CD4-positive, alpha-beta T cell treated with Interferon alpha-2 for 1 hour (primary cell): ENCODE measurements at regions not wholly inside any gene's neighbourhood (a gene's known extent, or its start where the extent isn't known, plus 50 kb on each side); places are given as distances from the start of the nearest gene placed in this dataset.
A peak's percentile ranks its signal among the peaks of the same experiment; 100 is the strongest.

Source experiments
- DNase-seq, 2 donors: peaks; one replicate each; pipeline ENCODE4 v3.0.0-alpha.2; 2020 to 2022

DNA sequence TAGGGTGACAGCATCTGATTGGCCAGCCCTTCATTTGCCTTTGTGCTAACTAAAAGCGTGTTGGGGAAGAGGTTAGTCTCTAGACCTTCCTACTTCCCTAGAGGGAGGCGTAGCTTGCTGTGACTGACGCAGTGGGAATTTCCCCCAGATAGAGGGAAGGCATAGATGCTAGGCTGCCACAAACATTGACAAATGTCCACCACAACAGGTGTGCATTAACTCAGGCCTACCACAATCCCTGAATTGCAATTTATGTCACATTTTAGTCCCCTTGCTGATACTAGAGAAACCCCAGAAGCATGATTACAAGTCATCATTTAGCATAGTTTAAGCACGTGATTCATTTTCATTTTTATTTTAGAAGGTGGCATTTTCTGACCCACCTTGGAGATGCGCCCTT is 76.3 kb upstream of the WSB1 start:
- peak; percentile 29 to 77 for DNase-seq

DNA sequence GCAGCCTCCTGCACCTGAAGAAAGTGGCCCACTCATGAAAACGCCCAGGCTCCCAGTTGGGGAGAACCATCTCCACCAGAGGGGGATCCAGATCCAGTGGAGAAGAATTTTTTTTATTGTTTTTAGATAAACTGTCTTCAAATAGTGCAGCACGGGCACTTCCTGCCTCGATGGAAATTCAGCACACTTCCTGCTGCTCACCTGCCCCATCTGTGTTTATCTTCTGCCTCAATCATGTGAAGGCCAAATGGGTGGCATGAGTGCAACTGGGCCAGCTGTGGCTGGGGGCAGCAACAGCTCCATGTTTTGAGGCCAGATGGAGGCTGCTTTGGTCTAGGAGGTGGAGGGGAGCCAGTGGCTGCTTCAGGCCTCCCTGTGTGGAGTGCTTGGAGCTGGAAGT is 75.9 kb upstream of the WSB1 start:
- DNase-seq, result no peak

DNA sequence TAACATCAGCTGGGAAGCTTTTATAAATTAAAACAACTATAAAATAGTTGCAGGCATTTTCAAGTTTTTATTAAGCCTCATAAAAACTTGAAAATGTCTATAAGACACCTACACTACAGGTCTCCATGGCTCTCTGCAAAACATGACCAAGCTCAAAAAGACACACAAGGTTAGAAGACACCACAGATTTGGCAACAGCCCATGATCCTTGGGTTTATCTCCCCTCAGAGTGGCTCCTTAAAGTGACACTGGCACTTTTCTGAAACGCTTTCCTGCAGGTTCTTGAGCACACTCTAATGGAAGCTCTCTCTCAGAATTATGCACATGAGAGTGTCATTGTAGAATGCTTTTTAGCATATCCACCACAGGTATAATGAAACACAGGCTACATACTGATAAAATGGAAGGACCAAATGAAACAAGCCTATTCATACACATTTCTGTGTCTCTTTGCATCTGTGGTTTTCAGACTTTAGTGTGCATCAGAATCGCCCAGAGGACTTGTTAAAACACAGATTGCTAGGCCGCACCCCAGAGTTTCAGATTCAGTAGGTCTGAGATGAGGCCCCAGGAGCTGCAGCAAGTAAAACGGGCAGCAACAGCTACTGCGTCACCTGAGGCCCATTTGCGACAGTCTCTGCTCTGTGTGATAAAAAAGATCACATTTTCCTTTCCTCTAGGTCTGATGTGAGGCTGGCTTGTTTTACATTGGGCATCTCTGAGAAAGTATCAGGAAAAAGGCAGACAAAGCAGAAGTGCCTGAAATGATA is 75.0 kb upstream of the WSB1 start:
- no peak for DNase-seq

DNA sequence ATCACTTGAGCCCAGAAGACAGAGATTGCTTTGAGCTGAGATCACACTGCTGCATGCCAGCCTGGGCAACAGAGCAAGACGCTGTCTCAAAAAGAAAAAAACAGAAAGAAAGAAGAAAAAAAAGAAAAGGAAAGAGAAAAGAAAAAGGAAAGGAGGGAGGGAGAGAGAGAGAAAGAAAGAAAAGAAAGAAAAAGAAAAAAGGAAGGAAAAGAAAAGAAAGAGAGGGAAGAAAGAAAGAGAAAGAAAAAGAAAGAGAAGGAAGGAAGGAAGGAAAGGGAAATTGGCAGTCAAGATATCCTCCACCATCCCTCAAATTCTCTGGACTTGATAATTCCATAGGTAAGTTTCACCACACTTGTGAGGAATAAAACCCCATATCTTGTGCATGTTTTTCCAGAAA is 71.4 kb upstream of the WSB1 start:
- no peak for DNase-seq

DNA sequence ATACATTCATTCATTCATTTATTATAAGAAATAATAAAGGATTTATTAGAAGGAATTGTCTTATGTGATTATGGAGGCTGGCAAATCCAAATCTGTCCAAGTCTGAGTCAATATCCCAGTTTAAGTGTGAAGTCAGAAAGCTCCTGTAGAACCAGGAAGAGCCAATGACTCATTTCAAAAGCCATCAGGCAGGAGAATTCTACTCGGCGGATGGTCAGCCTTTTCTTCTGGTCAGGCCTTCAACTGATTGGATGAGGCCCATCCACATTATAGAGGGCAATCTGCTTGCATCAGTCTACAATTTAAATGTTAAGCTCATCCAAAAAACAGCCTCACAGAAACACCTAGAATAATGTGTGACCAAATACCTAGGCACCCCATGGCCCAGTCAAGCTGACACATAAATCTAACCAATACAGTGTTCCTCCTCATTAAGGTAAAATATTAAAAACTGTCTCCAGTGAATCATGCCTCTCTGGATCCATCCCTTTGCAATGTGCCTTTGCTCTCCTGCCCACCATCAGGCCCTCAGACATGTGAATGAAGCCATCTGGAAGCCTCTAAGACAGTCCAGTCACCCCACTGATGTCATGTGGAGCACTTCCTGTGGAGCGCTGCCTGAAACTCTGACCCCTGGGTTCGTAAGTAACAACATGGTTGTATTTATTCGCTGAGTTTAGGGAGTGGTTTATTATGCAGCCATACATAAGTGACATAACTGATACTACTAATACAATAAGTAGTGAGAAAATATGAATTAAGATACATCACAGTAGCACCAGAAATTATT is 69.2 kb upstream of the WSB1 start:
- no peak for DNase-seq

DNA sequence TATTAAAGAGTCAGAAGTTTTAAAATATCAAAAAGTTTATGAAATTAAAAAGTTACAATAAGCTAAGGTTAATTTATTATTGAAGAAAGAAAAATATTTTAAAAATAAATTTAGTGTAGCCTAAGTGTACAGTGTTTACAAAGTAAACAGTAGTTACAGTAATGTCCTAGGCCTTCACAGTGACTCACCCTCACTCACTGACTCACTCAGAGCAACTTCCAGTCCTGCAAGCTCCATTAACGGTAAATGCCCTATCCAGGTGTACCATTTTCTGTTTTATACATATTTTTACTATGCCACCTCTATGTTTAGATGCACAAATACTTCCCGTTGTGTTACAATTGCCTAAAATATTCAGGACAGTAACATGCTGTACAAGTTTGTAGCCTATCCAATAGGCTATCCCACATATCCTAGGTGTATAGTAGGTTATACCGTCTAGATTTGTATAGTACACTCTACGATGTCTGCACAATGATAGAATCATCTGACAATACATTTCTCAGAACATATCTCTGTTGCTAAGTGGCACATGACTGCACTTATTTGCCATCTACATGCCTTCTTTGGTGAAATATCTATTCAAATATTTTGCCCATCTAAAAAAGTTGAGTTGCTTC is 67.2 kb upstream of the WSB1 start:
- DNase-seq, result no peak

DNA sequence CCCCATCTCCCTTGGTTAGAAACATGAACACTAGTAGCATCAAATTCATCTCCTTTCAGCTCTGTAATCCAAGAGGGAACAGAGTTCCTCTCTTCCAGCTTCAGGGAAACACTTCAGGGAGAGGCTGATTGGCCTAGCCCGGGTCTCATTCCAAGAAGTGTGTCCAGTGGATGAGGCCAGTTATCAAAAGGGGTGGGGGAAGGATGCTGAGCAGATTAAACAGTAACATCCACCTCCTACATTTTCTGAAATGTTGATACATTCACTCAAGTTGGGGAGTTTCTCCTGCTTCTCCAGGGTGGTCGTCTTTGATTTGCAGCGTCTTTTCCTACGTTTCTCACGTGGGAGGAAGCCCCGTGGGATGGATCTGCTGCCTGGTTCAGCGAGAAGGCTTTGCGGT is 62.9 kb upstream of the WSB1 start:
- DNase-seq, result no peak

DNA sequence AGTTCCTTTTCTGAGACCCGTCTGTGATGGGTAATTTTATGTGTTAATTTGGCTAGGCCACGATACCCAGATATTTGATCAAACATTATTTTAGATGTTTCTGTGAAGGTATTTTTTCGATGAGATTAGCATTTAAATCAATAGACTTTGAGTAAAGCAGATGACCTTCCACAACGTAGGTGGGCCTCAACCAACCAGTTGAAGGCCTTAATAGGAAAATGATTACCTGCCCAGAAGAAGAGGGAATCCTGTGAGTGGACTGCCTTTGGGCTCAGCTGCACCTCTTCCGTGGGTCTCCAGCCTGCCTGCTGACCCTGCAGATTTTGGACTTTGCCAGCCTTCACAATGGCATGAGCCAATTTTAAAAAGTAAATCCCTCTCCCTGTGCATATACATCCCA is 61.6 kb upstream of the WSB1 start:
- no peak for DNase-seq

DNA sequence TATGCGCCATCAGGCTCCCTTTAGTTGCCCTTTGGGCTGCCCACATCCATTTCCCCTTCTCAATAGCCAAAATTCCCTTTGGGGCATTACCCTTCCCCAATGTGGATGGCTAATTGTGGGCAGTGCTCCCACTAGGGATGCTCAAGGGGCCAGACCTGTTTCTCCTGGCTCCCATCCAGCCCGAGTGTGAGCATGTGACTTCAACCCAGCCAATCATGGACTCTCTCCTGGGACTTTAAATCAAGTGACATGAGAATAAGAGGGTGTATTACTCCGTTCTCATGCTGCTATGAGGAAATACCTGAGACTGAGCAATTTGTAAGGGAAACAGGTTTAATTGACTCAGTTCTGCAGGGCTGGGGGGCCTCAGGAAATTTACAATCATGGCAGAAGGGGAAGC is 60.9 kb upstream of the WSB1 start:
- DNase-seq, result no peak

DNA sequence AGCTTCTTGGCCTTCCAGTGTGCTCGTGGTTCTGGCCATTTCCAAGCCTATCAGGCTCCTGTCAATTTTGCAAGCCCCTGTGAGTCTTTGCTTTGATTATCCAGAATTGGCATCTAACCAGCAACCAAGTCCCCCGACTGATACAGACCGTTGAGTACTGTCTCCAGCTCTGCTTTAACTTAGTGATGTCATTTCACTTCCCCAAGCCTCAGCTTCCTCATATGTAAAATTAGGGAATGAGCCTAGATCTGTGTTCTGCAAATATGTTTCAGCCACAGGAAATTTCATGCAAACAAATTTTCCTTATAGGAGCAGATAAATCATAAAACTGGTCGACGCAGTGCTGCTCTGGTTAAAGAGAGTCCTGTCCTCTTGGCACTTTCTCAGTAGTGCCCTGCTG is 60.1 kb upstream of the WSB1 start:
- no peak for DNase-seq

DNA sequence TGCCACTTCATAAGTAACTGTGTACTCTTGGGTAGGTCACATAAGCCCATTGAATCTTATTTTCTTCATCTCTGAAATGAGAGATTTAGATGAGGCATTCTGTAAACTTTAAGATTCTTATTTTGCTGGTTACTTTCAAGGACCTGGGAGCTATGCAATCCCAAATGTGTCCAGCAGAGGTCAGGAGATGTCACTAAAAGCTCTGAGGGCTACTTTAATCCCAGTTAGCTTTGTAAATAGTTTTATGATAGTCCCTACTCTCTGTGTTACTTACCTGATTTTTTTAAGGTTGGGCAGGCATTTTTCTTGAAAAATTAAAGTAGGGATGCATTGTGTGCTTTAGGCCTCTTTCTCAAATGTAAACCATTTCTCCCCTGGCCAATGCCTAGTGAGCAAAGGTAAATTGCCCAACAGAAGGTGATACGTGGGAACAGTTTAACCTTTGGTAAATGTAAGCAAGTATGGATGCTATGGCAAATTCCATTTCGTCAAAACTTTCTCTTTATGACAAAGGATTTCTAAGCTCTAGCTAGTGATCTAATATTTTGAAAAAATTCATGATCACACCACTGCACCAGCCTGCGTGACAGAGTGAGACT is 57.1 kb upstream of the WSB1 start:
- DNase-seq, result peak; percentile 72 to 78

DNA sequence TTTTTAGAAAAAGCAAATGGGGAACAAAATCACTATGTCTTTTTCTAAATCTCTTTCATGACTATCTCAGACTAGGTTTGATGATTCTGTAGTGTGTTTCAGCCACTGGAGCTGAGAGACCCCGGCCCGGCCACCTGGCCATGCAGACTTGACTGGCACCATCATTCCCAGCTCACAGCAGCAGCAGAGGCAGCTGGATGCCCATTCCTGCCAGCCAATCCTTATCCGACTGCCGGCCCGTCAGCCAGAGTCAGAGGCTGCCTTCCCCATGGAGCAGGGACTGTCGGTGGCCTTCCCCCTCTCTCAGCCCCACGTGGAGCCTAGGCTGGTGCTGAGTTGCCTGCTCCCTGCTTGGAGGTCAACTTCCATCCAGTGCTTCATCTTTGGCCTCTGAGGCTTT is 56.0 kb upstream of the WSB1 start:
- DNase-seq, result no peak

DNA sequence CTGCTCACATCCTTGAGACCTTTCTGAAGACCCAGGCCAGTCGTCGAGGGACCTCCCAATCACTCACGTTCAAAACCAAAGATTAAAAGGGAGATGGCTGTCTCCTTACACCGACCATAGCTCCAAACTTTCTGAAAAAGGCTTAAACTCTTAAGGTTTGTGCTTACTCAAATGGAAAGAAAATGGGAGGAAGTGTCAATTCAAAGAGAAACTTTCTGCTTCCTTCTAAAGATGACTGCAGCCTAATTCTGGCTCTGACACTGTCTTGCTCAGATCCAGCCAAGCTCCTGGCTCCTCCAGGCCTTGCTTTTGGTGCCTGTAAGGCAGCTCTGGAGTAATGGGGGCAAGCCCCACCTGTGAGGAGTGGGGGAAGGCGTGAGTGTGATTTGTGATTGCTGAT is 54.9 kb upstream of the WSB1 start:
- DNase-seq, result no peak

DNA sequence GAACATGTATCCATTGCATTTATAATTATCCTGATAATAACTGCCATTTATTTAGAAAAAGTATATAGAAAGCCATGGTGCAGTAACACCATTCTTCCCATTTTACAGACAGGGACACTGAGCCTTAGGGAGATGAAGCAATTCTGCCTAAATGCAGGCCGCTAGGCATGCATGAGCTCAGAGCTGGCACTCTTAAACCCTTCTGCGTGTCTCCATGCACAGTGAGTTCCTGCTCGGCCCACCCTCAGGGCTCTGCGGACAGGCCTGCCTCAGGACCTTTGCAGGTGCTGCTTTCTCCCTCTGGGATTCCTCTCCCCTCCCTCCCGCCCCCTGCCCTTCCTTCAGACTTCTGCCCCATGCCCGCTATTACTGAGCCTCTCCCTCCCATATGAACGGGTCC is 54.3 kb upstream of the WSB1 start:
- no peak for DNase-seq

DNA sequence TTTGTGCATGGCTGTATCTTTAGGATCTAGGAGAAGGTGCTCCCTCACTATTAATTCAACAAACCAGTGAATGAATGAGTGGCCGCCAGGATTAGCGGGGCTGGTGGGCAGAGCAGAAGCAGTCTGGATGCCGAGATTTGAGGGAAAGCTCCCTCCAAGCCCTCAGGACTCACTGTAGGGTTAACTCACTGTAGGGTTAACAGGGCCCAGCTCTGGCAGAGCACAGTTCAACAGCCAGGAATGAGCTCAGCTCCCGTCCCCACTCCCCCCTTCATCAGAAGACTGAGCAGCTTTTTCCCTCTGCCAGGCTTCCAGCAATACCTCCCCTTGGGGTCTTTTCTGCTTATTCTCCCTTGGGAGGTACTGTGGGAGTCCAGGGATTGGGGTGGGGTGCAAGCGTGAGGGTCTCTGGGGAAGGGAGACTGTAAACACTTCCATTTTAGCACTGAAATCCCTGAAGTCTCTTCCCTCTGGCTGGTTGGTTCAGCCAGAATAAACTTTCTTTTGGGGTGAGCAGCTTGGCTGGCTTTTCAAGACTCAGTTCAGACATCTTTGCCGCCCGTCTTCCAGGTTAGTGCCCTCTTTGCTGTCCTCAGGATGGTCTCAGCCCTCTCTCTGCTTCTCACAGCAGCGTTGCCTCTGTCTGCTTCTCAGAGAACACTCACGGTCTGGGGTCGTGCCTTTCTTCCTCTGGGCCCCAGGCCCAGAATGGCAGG is 53.7 kb upstream of the WSB1 start:
- no peak for DNase-seq

DNA sequence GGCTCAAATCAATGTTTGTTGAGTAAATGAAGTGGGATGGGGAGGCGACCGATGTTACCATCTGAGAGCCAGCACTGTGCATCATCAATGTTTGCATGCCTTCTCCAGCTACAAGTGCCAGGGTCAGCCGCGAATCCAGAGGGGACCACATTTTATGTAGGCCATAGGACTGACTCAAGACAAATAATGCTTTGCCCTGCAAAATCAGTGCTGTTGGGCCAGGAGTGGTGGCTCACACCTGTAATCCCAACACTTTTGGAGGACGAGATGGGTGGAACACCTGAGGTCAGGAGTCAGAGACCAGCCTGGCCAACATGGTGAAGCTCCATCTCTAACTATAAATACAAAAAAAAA is 53.1 kb upstream of the WSB1 start:
- no peak for DNase-seq

DNA sequence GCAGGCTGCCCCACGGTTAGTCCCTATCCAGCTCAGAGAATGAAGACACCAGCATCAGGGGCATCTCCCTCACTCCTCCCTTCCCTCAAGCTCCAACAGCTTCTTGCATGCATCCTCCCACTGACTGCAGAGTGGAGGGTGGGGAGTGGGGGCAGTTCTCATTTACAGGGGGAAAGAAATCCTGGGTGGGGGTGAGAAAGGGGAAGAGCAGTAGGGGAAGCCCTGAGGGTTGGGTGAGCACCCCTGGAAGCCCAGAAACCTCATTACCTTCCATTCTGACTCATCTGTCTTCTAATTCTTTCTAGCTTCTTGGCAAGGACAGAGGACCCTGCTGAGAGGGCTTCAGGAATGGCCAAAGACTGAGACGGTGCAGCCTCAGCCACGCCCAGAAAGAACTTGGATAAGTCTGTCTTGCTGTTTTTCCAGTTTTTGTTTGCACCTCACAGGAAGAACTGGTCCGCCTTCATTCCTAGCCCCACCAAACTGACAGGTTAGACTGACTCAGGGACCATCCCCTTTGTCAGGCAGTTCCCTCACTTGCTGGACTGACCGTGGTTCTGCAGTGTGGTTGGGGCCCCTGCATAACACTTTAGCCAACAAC is 52.5 kb upstream of the WSB1 start:
- DNase-seq, result no peak

DNA sequence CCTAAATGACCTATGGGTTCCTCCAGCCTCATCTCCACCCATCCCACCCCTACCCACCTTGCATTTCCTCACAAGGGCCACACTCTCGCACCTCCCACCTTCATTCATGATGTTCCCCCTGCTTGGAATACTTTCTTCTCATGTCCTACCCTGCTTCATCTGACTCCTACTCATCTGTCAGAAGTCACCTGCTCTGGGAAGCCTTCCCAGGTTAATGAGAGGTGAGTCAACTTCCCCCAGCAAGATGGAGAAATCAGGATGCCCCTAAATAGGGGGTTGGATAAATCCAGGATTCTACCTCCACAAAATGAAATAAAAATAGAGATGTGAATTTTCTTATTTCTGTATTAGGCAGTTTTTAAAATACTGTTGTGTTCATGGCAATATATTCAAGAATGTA is 51.0 kb upstream of the WSB1 start:
- no peak for DNase-seq

DNA sequence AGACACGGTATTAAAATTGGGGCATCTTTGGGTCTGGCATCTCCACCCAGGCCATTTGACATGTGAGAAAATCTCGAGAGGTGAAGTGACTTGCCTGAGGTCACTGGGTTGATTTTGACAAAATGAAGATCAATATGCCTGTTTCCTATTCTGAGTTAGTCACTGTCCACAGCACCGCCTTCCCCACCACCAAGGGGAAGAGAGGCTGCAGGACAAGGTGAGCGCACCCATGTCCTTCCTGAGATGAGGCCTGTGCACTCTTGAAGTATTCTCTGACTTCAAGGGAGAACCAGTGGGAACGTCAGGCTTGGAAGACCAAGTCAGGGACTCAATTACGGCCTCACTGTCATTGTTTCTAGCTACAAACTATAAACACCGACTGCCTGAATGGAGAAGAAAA is 49.9 kb upstream of the WSB1 start:
- DNase-seq, result no peak
